ENCODE measurements at regions not wholly inside any gene's neighbourhood (a gene's known extent, or its start where the extent isn't known, plus 50 kb on each side); places are given as distances from the start of the nearest gene placed in this dataset.
A peak's percentile ranks its signal among the peaks of the same experiment; 100 is the strongest.
"Not testable (repeated sequence)": the region's sequence is repeated elsewhere in the genome, so short reads cannot be mapped to it uniquely, and the experiment has no call there.

- no peak for DNase-seq
- WGBS (ENCODE audit: extremely low coverage, insufficient coverage, low lambda C conversion rate): no CpG with 5 or more reads among the region's 3 CpGs
- H3K4me3 ChIP-seq (ENCODE audit: low read length): no peak overlapping the region
- no peaks in the 10 kb centered on the region for H3K79me1 ChIP-seq (ENCODE audit: low read length)
- no peak overlapping the region for H2BK15ac ChIP-seq (replicated peaks; ENCODE audit: low read depth)
- no peak overlapping the region for H3K23ac ChIP-seq (ENCODE audit: low read length)
- no peaks in the 10 kb centered on the region for H3K36me3 ChIP-seq (ENCODE audit: control insufficient read depth, insufficient read depth, low read length)
- H3K27ac ChIP-seq (ENCODE audit: low read depth, low read length): no peak overlapping the region
- no peak overlapping the region for H3K9ac ChIP-seq (ENCODE audit: low read length)
- H3K27me3 ChIP-seq (ENCODE audit: insufficient read depth, low read length, poor library complexity): no peaks in the 10 kb centered on the region
- no peak overlapping the region for H4K8ac ChIP-seq (ENCODE audit: low read depth, low read length)
- no peak overlapping the region for H2BK120ac ChIP-seq (ENCODE audit: low read depth, low read length)
- H2BK5ac ChIP-seq (ENCODE audit: low read length): no peak overlapping the region
- no peaks in the 10 kb centered on the region for H3K79me2 ChIP-seq (ENCODE audit: control insufficient read depth, insufficient read depth, low read length)
- no peak overlapping the region for H3K4me2 ChIP-seq (ENCODE audit: low read length)
- H4K5ac ChIP-seq (ENCODE audit: low read length): no peak overlapping the region
- H3K18ac ChIP-seq (ENCODE audit: low read length): no peak overlapping the region
- no peaks in the 10 kb centered on the region for H3K4me1 ChIP-seq (ENCODE audit: control insufficient read depth, low read depth, low read length)
- no peak overlapping the region for H2AK5ac ChIP-seq (ENCODE audit: low read length)
- H3K56ac ChIP-seq (ENCODE audit: low read length): no peak overlapping the region
- H3K4ac ChIP-seq (ENCODE audit: low read depth, low read length): no peak overlapping the region
These were observed 224.1 kb upstream of the FAM3C start for GRCh38 chr7:121620206-121620605.

- WGBS (ENCODE audit: extremely low coverage, insufficient coverage, low lambda C conversion rate): no CpG with 5 or more reads among the region's 2 CpGs
- Histone ChIP-seq H2BK5ac (ENCODE audit: low read length) (no peak overlapping the region), H2AK5ac (ENCODE audit: low read length) (no peak overlapping the region), H2BK120ac (ENCODE audit: low read depth, low read length) (no peak overlapping the region), H3K27ac (ENCODE audit: low read depth, low read length) (no peak overlapping the region), H2BK15ac (replicated peaks; ENCODE audit: low read depth) (no peak overlapping the region), H3K79me1 (ENCODE audit: low read length) (no peaks in the 10 kb centered on the region), H3K18ac (ENCODE audit: low read length) (no peak overlapping the region), H3K4me3 (ENCODE audit: low read length) (no peak overlapping the region), H3K4me1 (ENCODE audit: control insufficient read depth, low read depth, low read length) (no peaks in the 10 kb centered on the region), H3K56ac (ENCODE audit: low read length) (no peak overlapping the region), H3K4me2 (ENCODE audit: low read length) (no peak overlapping the region), H3K9ac (ENCODE audit: low read length) (no peak overlapping the region), H4K8ac (ENCODE audit: low read depth, low read length) (no peak overlapping the region), H3K4ac (ENCODE audit: low read depth, low read length) (no peak overlapping the region), H3K27me3 (ENCODE audit: insufficient read depth, low read length, poor library complexity) (no peaks in the 10 kb centered on the region), H3K36me3 (ENCODE audit: control insufficient read depth, insufficient read depth, low read length) (no peaks in the 10 kb centered on the region), H4K5ac (ENCODE audit: low read length) (no peak overlapping the region), H3K23ac (ENCODE audit: low read length) (no peak overlapping the region), H3K79me2 (ENCODE audit: control insufficient read depth, insufficient read depth, low read length) (no peaks in the 10 kb centered on the region)
- no peak for DNase-seq
These were observed 222.1 kb upstream of the FAM3C start for GRCh38 chr7:121618182-121618581.

GRCh38 chr7:121610243-121610642 is 214.1 kb upstream of the FAM3C start:
- Histone ChIP-seq H4K8ac (ENCODE audit: low read depth, low read length) (no peak overlapping the region), H3K36me3 (ENCODE audit: control insufficient read depth, insufficient read depth, low read length) (no peaks in the 10 kb centered on the region), H2AK5ac (ENCODE audit: low read length) (no peak overlapping the region), H3K27ac (ENCODE audit: low read depth, low read length) (no peak overlapping the region), H3K56ac (ENCODE audit: low read length) (no peak overlapping the region), H3K4me1 (ENCODE audit: control insufficient read depth, low read depth, low read length) (peaks cover 1% of the 10 kb centered on the region), H3K23ac (ENCODE audit: low read length) (no peak overlapping the region), H3K18ac (ENCODE audit: low read length) (no peak overlapping the region), H3K79me1 (ENCODE audit: low read length) (no peaks in the 10 kb centered on the region), H3K27me3 (ENCODE audit: insufficient read depth, low read length, poor library complexity) (no peaks in the 10 kb centered on the region), H3K79me2 (ENCODE audit: control insufficient read depth, insufficient read depth, low read length) (no peaks in the 10 kb centered on the region), H3K9ac (ENCODE audit: low read length) (no peak overlapping the region), H2BK5ac (ENCODE audit: low read length) (no peak overlapping the region), H2BK15ac (replicated peaks; ENCODE audit: low read depth) (no peak overlapping the region), H3K4ac (ENCODE audit: low read depth, low read length) (no peak overlapping the region), H3K4me2 (ENCODE audit: low read length) (no peak overlapping the region), H3K4me3 (ENCODE audit: low read length) (no peak overlapping the region), H4K5ac (ENCODE audit: low read length) (no peak overlapping the region), H2BK120ac (ENCODE audit: low read depth, low read length) (no peak overlapping the region)
- no peak for DNase-seq
- no CpG with 5 or more reads among the region's 1 CpG for WGBS (ENCODE audit: extremely low coverage, insufficient coverage, low lambda C conversion rate)

GRCh38 chr7:121609208-121609607 is 213.1 kb upstream of the FAM3C start:
- no peak overlapping the region for H3K4me2 ChIP-seq (ENCODE audit: low read length)
- no peak for DNase-seq
- no peak overlapping the region for H4K5ac ChIP-seq (ENCODE audit: low read length)
- no peak overlapping the region for H3K27ac ChIP-seq (ENCODE audit: low read depth, low read length)
- H3K4ac ChIP-seq (ENCODE audit: low read depth, low read length): no peak overlapping the region
- H3K27me3 ChIP-seq (ENCODE audit: insufficient read depth, low read length, poor library complexity): no peaks in the 10 kb centered on the region
- no peak overlapping the region for H2AK5ac ChIP-seq (ENCODE audit: low read length)
- no peak overlapping the region for H2BK15ac ChIP-seq (replicated peaks; ENCODE audit: low read depth)
- no peak overlapping the region for H3K18ac ChIP-seq (ENCODE audit: low read length)
- no peak overlapping the region for H3K9ac ChIP-seq (ENCODE audit: low read length)
- no peak overlapping the region for H3K56ac ChIP-seq (ENCODE audit: low read length)
- no peak overlapping the region for H3K23ac ChIP-seq (ENCODE audit: low read length)
- no peak overlapping the region for H4K8ac ChIP-seq (ENCODE audit: low read depth, low read length)
- peaks cover 1% of the 10 kb centered on the region for H3K4me1 ChIP-seq (ENCODE audit: control insufficient read depth, low read depth, low read length)
- H2BK120ac ChIP-seq (ENCODE audit: low read depth, low read length): no peak overlapping the region
- no peak overlapping the region for H3K4me3 ChIP-seq (ENCODE audit: low read length)
- no peaks in the 10 kb centered on the region for H3K79me1 ChIP-seq (ENCODE audit: low read length)
- no peaks in the 10 kb centered on the region for H3K36me3 ChIP-seq (ENCODE audit: control insufficient read depth, insufficient read depth, low read length)
- H2BK5ac ChIP-seq (ENCODE audit: low read length): no peak overlapping the region
- H3K79me2 ChIP-seq (ENCODE audit: control insufficient read depth, insufficient read depth, low read length): no peaks in the 10 kb centered on the region

- no peak overlapping the region for H2BK120ac ChIP-seq (ENCODE audit: low read depth, low read length)
These were observed 212.7 kb upstream of the FAM3C start for GRCh38 chr7:121608785-121609184.

GRCh38 chr7:121608183-121608582 is 212.1 kb upstream of the FAM3C start:
- not testable (repeated sequence) for H3K23ac ChIP-seq (ENCODE audit: low read length); H3K79me1 ChIP-seq (ENCODE audit: low read length); H2BK120ac ChIP-seq (ENCODE audit: low read depth, low read length); H3K27me3 ChIP-seq (ENCODE audit: insufficient read depth, low read length, poor library complexity); H2BK15ac ChIP-seq (replicated peaks; ENCODE audit: low read depth); H4K5ac ChIP-seq (ENCODE audit: low read length); H3K36me3 ChIP-seq (ENCODE audit: control insufficient read depth, insufficient read depth, low read length); H3K4me3 ChIP-seq (ENCODE audit: low read length); H2BK5ac ChIP-seq (ENCODE audit: low read length); H3K4me1 ChIP-seq (ENCODE audit: control insufficient read depth, low read depth, low read length); H3K9ac ChIP-seq (ENCODE audit: low read length); H2AK5ac ChIP-seq (ENCODE audit: low read length); H3K4me2 ChIP-seq (ENCODE audit: low read length); H4K8ac ChIP-seq (ENCODE audit: low read depth, low read length); H3K4ac ChIP-seq (ENCODE audit: low read depth, low read length); H3K79me2 ChIP-seq (ENCODE audit: control insufficient read depth, insufficient read depth, low read length); H3K56ac ChIP-seq (ENCODE audit: low read length); H3K27ac ChIP-seq (ENCODE audit: low read depth, low read length); H3K18ac ChIP-seq (ENCODE audit: low read length)
- peak; percentile 48 for DNase-seq
- no CpG with 5 or more reads among the region's 2 CpGs for WGBS (ENCODE audit: extremely low coverage, insufficient coverage, low lambda C conversion rate)

More at GRCh38 chr7:121608785-121609184, 212.7 kb upstream of the FAM3C start:
- no peak overlapping the region for H2BK15ac ChIP-seq (replicated peaks; ENCODE audit: low read depth)
- H3K79me2 ChIP-seq (ENCODE audit: control insufficient read depth, insufficient read depth, low read length): no peaks in the 10 kb centered on the region
- no peak overlapping the region for H3K9ac ChIP-seq (ENCODE audit: low read length)
- H3K23ac ChIP-seq (ENCODE audit: low read length): no peak overlapping the region
- H3K18ac ChIP-seq (ENCODE audit: low read length): no peak overlapping the region
- H3K4me2 ChIP-seq (ENCODE audit: low read length): no peak overlapping the region
- no peaks in the 10 kb centered on the region for H3K79me1 ChIP-seq (ENCODE audit: low read length)
- no CpG with 5 or more reads among the region's 6 CpGs for WGBS (ENCODE audit: extremely low coverage, insufficient coverage, low lambda C conversion rate)
- no peak overlapping the region for H3K4ac ChIP-seq (ENCODE audit: low read depth, low read length)
- H4K8ac ChIP-seq (ENCODE audit: low read depth, low read length): no peak overlapping the region
- H3K36me3 ChIP-seq (ENCODE audit: control insufficient read depth, insufficient read depth, low read length): no peaks in the 10 kb centered on the region
- no peak overlapping the region for H4K5ac ChIP-seq (ENCODE audit: low read length)
- no peak overlapping the region for H2BK5ac ChIP-seq (ENCODE audit: low read length)
- H2AK5ac ChIP-seq (ENCODE audit: low read length): no peak overlapping the region
- no peaks in the 10 kb centered on the region for H3K27me3 ChIP-seq (ENCODE audit: insufficient read depth, low read length, poor library complexity)
- H3K56ac ChIP-seq (ENCODE audit: low read length): no peak overlapping the region
- no peak overlapping the region for H3K4me3 ChIP-seq (ENCODE audit: low read length)
- no peak overlapping the region for H3K27ac ChIP-seq (ENCODE audit: low read depth, low read length)
- H3K4me1 ChIP-seq (ENCODE audit: control insufficient read depth, low read depth, low read length): peaks cover 1% of the 10 kb centered on the region
- DNase-seq: peak; percentile 60

All from mesendoderm (in vitro differentiated cells).